ENCODE measurements at regions not wholly inside any gene's neighbourhood (a gene's known extent, or its start where the extent isn't known, plus 50 kb on each side); places are given as distances from the start of the nearest gene placed in this dataset.

DNA sequence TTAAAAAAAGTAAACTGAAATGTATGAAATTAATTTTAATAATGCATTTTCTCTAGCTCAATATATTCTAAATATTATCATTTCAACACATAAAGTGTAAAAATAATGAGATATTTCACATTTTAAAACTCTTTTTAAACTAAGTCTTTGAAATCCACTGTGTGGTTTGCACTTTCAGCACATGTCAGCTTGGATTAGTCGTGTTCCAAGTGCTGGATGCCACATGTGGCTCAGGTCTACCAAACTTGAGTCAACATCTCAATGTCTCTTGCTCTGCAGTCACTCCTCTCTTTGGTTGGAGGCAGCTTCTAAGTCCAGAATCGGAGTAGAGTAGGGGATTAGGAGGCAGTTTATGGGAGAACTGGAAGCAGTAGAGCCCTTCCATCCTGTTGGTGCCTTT lies 173.7 kb upstream of the ANKRD55 start:
- TF ChIP-seq CTCF (conservative IDR thresholded peaks at IDR 0.05; ENCODE audit: low read length), result no peak
- no peak for TF ChIP-seq EZH2phosphoT487 (IDR thresholded peaks at IDR 0.05; ENCODE audit: borderline replicate concordance)

Measured in Loucy (cell line).